Stimulated activated CD8-positive, alpha-beta memory T cell treated with anti-CD3 and anti-CD28 coated beads, Interleukin-4, amount 100 ng/mL, for 4 hours (primary cell): ENCODE measurements at regions not wholly inside any gene's neighbourhood (a gene's known extent, or its start where the extent isn't known, plus 50 kb on each side); places are given as distances from the start of the nearest gene placed in this dataset.

Experiments used
- DNase-seq, 2 donors: peaks; one replicate each; pipeline ENCODE4 v3.0.0-alpha.2; 2020; ENCODE audit warnings: low read depth in 2 of 2, low spot score in 1 of 2

DNA sequence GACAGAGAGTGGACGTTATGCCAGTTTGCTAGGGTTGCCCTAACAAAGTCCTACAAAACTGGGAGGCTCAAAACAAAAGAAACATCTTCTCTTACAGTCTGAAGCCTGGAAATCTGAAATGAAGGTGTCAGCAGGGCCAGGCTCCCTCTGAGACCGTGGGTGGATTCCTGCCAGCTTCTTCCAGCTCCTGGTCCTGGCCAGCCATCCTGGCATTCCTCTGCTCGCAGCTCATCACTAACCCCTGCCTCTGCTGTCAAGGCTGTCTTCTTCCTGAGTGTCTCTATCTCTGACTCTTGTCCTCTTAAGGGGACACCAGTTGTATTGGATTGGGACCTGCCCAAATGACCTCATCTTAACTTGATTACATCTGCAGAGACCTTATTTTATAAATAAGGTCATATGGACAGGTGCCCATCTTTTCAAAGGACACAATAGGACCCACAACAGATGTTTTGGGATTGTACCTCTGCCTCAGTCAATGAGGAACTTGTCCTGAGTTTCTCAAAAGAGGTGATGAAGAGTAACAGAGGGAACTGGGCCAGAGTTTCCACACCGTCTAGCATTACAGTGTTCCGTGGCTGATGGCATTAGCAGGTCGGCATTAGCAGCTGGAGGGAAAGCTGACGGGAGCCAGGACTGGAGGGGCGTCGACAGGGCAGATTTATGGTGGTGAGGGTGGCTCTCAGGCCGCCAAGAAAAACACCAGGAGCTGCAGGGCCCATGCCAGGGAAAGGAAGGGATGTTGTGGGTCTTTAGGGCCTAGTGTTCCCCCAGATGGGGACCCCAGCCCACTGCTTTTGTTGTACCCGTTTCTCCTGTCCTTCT is 157.3 kb downstream of the TBXT start:
- no peak for DNase-seq

DNA sequence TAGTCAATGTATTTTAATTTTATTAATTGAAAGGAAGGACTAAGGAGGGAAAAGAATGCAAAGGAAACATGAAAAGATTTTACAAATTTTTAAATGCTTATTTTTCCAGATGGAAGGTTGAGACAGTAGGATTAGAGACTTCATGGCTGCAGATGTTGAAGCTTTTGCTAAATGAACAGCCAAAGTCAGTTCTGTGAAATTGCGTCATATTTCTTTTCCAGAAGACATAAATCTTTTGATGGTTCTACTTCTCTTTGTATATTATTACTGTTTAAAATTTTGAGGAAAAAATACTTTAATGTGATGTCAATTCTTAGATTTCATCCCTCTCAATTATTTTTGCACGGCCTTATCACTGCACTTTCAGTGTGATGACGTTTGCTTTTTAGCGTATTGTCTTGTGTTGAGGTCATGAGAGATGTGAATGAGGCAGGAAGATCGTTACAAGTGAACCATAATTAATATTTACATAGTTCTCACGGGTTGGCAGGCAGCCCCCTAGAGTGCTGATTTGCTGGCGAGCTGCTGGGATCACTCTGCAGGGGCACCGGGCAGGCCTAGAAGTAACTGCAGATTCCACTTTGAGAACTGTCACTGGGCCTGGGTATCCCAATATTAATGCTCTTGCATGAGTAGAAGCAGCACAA is 158.1 kb downstream of the TBXT start:
- DNase-seq = no peak

DNA sequence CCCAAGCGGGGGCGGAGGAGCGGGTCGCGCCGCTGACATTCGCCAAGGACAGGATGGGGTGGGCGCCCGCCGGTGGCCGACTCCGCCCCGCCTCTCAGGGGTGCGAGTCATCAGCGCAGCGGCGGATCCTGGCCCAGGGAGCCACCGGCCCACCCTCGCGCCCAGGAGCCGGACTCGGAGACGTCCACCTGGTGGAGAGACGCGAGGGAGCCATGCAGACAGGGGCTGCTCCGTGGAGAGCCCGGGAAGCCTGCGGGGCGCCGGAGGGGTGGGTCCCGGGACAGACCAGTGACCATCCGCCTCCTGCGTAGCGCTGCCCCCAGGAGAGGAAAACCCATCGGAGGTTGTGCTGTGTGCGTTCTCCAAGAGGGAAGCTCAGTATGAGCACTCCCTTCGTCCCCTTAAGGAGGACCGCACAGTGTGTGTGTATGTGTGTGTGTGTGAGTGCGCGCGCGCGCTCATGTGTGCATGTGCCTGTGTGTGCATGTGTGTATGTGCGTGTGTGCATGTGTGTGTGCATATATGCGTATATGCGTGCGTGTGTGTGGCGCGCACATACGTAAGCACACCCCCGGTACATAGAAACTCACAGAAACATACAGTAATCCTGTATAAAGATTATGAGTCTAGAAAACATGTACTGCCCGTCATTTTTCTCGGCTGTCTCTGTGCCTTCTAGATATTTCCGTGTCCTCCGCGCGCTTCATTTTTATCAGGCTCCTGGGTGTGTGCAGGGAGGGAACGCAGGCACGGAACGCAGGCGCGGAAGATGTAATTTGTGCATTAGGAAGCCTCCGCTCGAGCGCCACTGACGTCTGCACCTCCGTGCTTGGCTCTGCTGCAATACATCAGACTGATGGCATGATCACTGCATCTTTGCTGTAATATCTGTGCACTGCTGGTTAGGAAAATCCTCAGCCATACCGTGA is 158.9 kb downstream of the TBXT start:
- no peak for DNase-seq

DNA sequence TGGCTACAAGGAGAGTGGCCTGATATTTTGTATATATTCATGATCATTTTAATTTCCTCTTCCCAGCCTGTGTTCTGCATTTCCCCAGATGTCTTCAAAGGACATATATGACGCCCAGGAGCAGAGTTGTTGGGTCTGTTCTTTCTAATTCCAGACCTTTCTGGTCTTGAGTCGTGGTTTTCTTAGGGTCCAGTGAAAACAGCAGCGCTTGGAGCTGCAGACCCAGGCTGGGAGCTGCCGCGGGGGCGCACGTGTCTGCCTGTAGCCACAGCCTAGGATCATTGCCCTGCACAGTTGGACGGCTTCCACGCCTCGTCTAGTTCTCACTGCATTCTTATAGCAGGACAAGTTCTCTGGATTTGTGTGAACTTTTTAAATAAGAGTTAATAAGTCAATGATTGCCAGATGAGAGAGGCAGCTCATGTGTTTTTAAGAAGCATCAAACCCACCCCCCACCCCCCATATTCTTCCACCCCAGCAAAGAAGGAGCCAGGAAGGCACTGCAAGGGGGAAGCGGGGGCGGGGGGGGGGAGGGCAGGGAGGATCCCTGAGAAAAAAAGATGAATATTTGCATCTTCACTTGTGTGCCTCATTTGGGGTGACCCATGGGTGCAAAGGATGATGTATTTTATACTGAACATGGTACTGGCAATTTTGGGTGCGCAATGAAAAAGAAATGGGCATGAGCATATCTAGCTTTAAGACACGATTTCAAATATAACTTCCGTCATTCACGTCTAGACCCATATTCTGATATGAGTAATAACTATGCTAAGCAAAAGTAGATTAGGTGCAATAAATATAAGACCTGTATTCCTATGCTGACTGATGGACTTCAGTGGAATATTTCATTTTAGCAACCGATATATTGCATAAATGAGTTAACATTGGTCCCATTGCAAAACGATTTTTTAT is 160.0 kb downstream of the TBXT start:
- no peak for DNase-seq

DNA sequence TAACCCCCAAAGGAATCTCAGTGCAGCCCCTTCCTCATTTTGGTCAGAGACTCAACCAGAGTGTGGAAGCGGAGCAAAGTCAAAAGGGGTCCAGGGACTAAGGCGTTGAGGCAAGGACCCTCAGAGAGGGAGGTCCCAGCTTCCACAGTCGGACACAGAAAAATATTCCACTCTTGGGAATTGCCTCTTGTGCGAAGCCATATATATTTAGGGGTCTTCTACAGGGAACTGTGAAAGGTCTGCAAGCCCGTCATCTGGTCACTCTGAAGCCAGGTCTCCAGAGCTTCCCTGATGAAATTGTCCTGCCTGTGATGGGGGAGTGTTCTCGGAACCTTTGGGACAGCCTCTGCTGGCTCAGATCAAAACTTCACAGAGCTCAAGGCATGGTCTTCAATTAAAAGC is 160.8 kb downstream of the TBXT start:
- DNase-seq = no peak

DNA sequence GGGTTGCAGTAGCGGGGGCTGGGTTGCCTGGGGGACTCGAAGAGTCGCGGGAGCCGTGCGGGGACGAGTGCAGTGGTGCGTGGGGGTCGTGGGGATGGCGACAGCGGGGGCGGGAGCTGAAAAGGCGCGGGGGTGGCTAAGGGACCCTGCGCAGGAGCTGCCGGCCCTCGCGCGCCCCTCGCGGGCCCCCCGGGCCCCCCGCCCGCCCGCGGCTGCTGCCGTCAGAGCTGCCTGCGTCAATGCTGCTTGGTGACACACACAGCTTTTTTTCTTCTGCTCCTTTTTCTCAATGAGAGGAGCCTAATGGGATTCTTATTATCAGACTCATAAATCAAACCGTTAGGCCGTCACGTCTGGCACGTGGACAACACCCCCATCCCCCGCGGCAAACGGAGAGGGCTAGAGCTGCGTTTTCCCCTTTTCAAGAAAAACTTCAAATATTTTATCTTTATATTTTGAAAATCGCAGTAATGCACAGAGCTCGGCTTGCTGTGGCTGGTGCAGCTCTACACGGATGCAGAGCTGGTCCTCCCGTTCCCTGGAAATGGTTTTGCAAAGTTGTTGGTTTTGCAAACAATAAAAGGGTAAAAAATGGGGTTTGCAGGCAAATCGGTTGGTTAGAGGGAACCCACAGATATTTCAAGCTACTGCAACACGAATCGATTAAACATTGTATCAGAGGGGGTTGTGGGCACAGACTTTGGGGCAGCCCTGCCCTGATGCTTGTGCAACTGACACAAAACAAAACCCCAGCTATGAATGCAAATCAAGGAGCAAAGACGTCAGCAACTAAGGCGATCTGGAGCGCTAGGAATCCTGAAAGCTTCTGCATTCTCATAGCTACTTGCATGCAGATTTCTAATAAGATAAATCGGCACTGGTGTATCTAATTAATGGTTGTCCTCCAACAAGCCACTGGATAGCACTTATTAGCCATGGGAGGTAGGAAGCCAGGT is 161.4 kb downstream of the TBXT start:
- DNase-seq = no peak

GRCh38 chr6:166005401-166005943 is 162.2 kb downstream of the TBXT start:
- no peak for DNase-seq

DNA sequence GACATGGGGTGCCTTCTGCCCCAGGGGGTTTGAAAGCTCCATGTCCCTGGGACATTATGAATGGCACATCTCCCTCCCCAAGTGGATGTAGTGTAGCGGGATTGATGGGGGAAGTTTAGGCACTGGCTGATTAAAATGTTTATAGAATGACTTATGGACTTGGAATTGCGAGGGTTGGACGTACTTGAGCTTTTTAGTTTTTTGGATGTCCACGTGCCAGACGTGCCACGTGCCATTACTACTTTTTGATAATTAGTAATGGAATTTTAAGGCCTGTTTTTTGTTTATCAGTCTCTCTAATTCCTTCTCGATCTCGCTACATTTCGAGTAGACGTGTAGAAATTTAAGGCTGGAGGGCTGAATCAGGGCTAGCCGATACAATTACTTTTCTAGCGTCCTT is 162.8 kb downstream of the TBXT start:
- DNase-seq = no peak

DNA sequence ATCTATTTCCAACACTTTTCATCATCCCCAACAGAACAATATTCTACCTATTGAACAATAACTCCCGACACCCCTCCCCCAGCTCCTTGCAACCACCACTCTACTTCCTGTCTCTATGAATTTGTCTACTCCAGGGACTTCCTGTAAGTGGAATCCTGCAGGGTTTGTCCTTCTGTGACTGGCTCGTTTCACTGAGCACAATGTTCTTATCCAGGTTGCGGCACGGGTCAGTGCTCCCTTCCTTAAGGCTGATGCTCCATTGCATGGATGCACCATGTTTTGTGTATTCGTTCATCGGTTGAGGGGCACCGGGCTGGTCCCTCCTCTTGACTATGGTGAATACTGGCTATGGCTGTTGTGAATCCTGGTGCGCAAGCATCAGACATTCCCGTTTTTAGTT is 163.2 kb downstream of the TBXT start:
- DNase-seq = no peak

DNA sequence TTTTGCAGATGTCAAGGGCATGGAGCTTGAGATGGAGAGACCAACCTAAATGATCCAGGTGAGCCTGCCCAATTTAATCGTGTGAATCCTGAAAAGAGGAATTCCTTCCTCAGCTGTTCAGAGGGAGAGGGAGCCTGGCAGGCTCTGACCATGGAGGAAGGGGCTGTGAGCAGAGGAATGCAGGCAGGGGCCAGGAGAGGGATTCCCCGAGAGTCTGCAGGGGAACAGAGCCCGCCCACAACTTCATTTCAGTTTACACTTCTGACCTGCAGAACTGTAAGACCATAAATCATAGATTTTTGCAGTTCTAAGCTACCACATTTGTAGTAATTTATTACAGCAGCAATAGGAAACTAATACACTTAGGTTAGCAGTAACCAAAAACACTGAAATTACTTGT is 164.1 kb downstream of the TBXT start:
- DNase-seq = no peak

DNA sequence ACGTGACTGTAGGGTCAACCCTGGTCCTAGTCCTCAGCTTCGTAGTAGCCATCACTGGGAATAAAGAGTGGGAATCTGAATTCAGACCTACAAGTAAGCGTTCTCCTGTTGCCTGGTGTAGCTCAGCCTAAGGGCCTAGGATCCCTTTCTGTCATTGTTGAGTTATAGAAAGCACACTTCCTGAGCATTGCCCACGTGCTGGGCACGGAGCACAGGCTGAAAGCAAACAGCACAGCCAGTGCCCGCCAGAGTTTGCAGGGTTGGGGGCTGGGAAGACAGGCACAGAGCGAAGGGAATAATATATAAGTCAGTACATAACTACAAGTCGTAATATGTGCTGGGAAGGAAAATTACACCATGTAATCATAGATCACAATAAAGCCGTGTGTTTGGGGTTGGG is 166.3 kb downstream of the TBXT start:
- no peak for DNase-seq

- DNase-seq = no peak
Observed at GRCh38 chr6:165999279-165999678, 168.4 kb downstream of the TBXT start.

DNA sequence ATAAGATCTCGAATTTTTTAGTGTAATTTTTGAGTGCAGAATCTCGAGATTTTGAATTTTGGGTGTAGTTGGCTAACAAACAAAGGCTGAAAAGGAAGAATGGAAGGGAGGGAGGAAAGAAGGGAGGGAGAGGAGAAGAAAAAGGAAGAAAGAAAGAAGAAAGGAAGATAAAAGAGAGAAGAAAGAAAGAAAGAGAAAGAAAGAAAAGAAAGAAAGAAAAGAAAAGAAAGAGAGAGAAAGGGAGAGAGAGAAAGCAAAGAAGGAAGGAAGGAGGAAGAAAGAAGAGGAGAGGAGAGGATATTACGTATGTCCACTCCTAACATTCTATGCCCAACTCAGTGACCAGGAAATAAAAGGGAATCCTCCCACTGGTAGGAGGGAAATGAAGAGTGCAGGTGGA is 169.6 kb downstream of the TBXT start:
- DNase-seq = no peak

DNA sequence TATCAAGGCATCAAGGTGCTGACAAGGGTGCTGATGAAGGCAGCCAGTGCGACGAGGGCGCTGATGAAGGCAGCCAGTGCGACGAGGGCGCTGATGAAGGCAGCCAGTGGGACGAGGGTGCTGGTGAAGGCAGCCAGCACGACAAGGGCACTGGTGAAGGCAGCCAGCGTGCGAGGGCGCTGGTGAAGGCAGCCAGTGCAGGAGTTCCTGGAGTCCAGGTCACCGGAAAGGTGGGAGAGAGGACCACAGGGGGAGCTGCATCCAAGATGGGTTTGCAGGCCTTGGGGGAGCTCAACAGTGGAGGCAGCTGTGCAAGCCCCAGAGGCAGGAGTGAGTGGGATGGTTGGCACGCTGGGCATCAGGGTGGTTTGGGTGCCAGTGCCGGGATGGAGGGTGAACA is 176.3 kb downstream of the TBXT start:
- no peak for DNase-seq

GRCh38 chr6:165990216-165990615 is 177.4 kb downstream of the TBXT start:
- DNase-seq = no peak

GRCh38 chr6:165988757-165989456 is 178.7 kb downstream of the TBXT start:
- no peak for DNase-seq

- DNase-seq = no peak
Observed at GRCh38 chr6:165988302-165988756, 179.3 kb downstream of the TBXT start.

- DNase-seq = no peak
Observed at GRCh38 chr6:165987483-165988301, 180.0 kb downstream of the TBXT start.
